ENCODE measurements at regions not wholly inside any gene's neighbourhood (a gene's known extent, or its start where the extent isn't known, plus 50 kb on each side); places are given as distances from the start of the nearest gene placed in this dataset.

DNA sequence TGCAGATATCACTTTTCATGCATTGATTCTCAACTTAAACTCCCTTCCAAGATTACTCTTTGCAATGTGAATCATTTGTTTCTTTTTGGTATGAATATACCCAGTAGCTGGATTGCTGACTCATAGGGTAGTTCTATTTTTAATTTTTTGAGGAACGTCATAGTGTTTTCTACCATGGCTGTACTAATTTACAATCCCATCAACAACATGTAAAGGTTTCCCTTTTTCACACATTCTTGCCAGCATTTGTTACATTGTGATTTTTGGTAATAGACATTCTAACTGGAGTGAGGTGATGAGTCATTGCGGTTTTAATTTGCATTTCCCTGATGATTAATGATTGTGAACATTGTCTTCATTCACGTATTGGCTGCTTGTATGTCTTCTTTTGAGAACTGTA is 126.7 kb downstream of the VCY1B start:
- TF ChIP-seq EZH2 (IDR thresholded peaks at IDR 0.05; ENCODE audit: borderline replicate concordance, low read length) = no peak
- TF ChIP-seq, protein P1, sequence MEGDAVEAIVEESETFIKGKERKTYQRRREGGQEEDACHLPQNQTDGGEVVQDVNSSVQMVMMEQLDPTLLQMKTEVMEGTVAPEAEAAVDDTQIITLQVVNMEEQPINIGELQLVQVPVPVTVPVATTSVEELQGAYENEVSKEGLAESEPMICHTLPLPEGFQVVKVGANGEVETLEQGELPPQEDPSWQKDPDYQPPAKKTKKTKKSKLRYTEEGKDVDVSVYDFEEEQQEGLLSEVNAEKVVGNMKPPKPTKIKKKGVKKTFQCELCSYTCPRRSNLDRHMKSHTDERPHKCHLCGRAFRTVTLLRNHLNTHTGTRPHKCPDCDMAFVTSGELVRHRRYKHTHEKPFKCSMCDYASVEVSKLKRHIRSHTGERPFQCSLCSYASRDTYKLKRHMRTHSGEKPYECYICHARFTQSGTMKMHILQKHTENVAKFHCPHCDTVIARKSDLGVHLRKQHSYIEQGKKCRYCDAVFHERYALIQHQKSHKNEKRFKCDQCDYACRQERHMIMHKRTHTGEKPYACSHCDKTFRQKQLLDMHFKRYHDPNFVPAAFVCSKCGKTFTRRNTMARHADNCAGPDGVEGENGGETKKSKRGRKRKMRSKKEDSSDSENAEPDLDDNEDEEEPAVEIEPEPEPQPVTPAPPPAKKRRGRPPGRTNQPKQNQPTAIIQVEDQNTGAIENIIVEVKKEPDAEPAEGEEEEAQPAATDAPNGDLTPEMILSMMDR (IDR thresholded peaks at IDR 0.05; ENCODE audit: low read length) = no peak
